SU-DHL-6 (cell line): ENCODE measurements at regions not wholly inside any gene's neighbourhood (a gene's known extent, or its start where the extent isn't known, plus 50 kb on each side); places are given as distances from the start of the nearest gene placed in this dataset.

ENCODE experiments used
- CTCF ChIP-seq: fragments of 200-600 bp; sonication (generic); IDR thresholded peaks from one replicate; pipeline ENCODE4 v1.5.1; 2017; ENCODE audit warnings: antibody characterized with exemption, mild to moderate bottlenecking, low read length, moderate library complexity; ENCODE audit not compliant: insufficient read depth, poor library complexity, severe bottlenecking
- EZH2phosphoT487 ChIP-seq: fragments of 200-600 bp; sonication (generic), shearing (Covaris generic); conservative IDR thresholded peaks from 2 replicates; pipeline ENCODE4 v1.6.1; 2018; ENCODE audit warnings: mild to moderate bottlenecking, antibody characterized with exemption, low read length, moderate library complexity, mixed read lengths

DNA sequence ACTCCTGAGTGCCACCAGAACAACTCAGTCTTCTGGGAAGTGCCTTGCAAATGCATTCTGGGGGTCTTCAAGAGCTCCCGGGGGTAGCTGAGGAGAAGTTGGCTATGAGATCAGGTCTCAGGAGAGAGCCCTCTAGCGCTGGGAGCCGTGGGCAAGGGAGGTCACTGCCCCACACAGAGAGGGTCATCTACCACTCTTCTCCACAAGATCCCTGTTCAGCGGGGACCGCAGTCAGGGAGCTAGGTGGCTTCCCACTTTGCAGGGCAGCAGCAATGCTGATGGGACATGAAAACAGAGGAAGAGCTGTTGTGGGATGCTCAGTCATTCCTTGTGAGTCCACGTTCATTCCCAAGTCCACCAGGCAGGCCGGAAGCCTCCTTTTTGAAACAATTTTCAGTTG is 66.6 kb downstream of the ACKR3 start:
- TF ChIP-seq CTCF (no peak), EZH2phosphoT487 (no peak)
